GM12878 (cell line): ENCODE measurements at regions not wholly inside any gene's neighbourhood (a gene's known extent, or its start where the extent isn't known, plus 50 kb on each side); places are given as distances from the start of the nearest gene placed in this dataset.

Experiments
- ATAC-seq: fragments of 200-7000 bp; cut with Tn5 transposase; 3 replicates; pipeline ENCODE4 v1.9.1; 2020; ENCODE audit warnings: mild to moderate bottlenecking, moderate library complexity
- BruUV-seq: library from RNA; stranded (reverse); fragments of 400-500 nt; replicated peaks from 2 replicates; lab custom pipeline; 2021; lab: Mats Ljungman, UMichigan
- CTCF ChIA-PET: fragments of 300-600 bp; sonication (Branson Sonifier 250); formaldehyde crosslinking; extraction: SDS; loops from one replicate; lab custom pipeline; 2021; ENCODE audit warnings: inconsistent platforms; lab: Yijun Ruan, JAX
- POLR2A ChIA-PET: fragments of 350-600 bp; formaldehyde crosslinking; extraction: SDS; loops from one replicate; lab custom pipeline; 2021; ENCODE audit warnings: inconsistent platforms; lab: Charles Lee
- RAD21 ChIA-PET: fragments of 300-600 bp; sonication (Branson Sonifier 250); formaldehyde crosslinking; loops from one replicate; lab custom pipeline; 2023; ENCODE audit warnings: antibody characterized with exemption; ENCODE audit not compliant: unreplicated experiment; lab: Charles Lee
- SMC1A ChIA-PET: fragments of 300-600 bp; sonication (Branson Sonifier 250); formaldehyde crosslinking; loops from one replicate; lab custom pipeline; 2023; ENCODE audit not compliant: unreplicated experiment, uncharacterized antibody; lab: Charles Lee
- DNase-seq: peaks from one replicate; pipeline ENCODE4 v3.0.0-alpha.2; 2011; ENCODE audit warnings: low read depth, low spot score
- FAIRE-seq: peaks from 3 replicates; lab custom pipeline; 2011; peaks lifted over from hg19 to GRCh38; lab: Jason Lieb, UNC
- H2AFZ ChIP-seq: 2 replicates; pipeline ENCODE4 v1.6.0; 2011; ENCODE audit warnings: low read depth, low read length, control low read depth; ENCODE audit not compliant: control insufficient read depth
- H3K27ac ChIP-seq: 2 replicates; pipeline ENCODE4 v1.5.1; 2011; ENCODE audit warnings: control low read depth; ENCODE audit not compliant: control insufficient read depth, insufficient read depth
- H3K27me3 ChIP-seq, 2 experiments: replicated peaks in 1 of 2; 2 replicates each; pipeline versions ENCODE4 v1.6.0 to v1.6.1; 2011; ENCODE audit warnings: low read length in 1 of 2; ENCODE audit not compliant: control insufficient read depth in 2 of 2, insufficient read depth in 2 of 2
- H3K36me3 ChIP-seq, 2 experiments: 2 replicates each; pipeline ENCODE4 v1.5.1; 2011; ENCODE audit warnings: low read length in 1 of 2; ENCODE audit not compliant: control insufficient read depth in 2 of 2, insufficient read depth in 2 of 2
- H3K4me1 ChIP-seq: 2 replicates; pipeline ENCODE4 v1.6.1; 2011; ENCODE audit warnings: mild to moderate bottlenecking, low read length, moderate library complexity, mixed read lengths; ENCODE audit not compliant: control insufficient read depth, insufficient read depth
- H3K4me2 ChIP-seq: 2 replicates; pipeline ENCODE4 v1.6.0; 2011; ENCODE audit warnings: control low read depth; ENCODE audit not compliant: control insufficient read depth, insufficient read depth
- H3K4me3 ChIP-seq: fragments of 200-600 bp; sonication (generic); 2 replicates; pipeline ENCODE4 v1.5.1; 2016
- H3K79me2 ChIP-seq: 2 replicates; pipeline ENCODE4 v1.6.0; 2011; ENCODE audit warnings: low read length; ENCODE audit not compliant: control insufficient read depth, insufficient read depth
- H3K9ac ChIP-seq: 2 replicates; pipeline ENCODE4 v1.8.0; 2011; ENCODE audit warnings: low read length, control low read depth, mixed read lengths; ENCODE audit not compliant: control insufficient read depth, insufficient read depth
- H3K9me3 ChIP-seq: replicated peaks from 3 replicates; pipeline ENCODE4 v1.5.1; 2011; ENCODE audit warnings: mild to moderate bottlenecking, low read length; ENCODE audit not compliant: control insufficient read depth, insufficient read depth
- H4K20me1 ChIP-seq: 2 replicates; pipeline ENCODE4 v1.6.0; 2011; ENCODE audit not compliant: control insufficient read depth, insufficient read depth
- EP300 ChIP-seq, 2 experiments: fragments of 150-350 bp in 1 of 2; IDR thresholded peaks; 2 replicates each; pipeline ENCODE4 v1.6.1; 2011 to 2012; ENCODE audit warnings: low read depth in 2 of 2, low read length in 2 of 2, borderline replicate concordance in 1 of 2, improper control_type of control experiment in 1 of 2, inconsistent platforms in 1 of 2; ENCODE audit not compliant: control insufficient read depth in 1 of 2
- ESRRA ChIP-seq: IDR thresholded peaks from 2 replicates; pipeline ENCODE4 v1.6.1; 2012; ENCODE audit warnings: mild to moderate bottlenecking, low read length, improper control_type of control experiment
- LARP7 ChIP-seq: fragments of 450-650 bp; IDR thresholded peaks from 2 replicates; pipeline ENCODE4 v1.6.1; 2017; ENCODE audit warnings: mild to moderate bottlenecking
- NFIC ChIP-seq: IDR thresholded peaks from 2 replicates; pipeline ENCODE4 v1.6.1; 2012; ENCODE audit warnings: low read depth, mild to moderate bottlenecking, inconsistent platforms, low read length, moderate library complexity
- PKNOX1 ChIP-seq: fragments of 450-650 bp; IDR thresholded peaks from 2 replicates; pipeline ENCODE4 v1.6.1; 2016; ENCODE audit warnings: mild to moderate bottlenecking
- POLR2AphosphoS5 ChIP-seq: IDR thresholded peaks from 2 replicates; pipeline ENCODE4 v1.6.1; 2011; ENCODE audit warnings: mild to moderate bottlenecking, low read length, inconsistent platforms
- WGBS: methylation state at CpG from one replicate; pipeline ENCODE4 v1.1.6; 2016; ENCODE audit warnings: low lambda C conversion rate; ENCODE audit not compliant: insufficient replicate concordance, insufficient coverage; ENCODE audit errors: missing lambda C conversion rate; 5-methylcytosine and 5-hydroxymethylcytosine counted together
- in situ Hi-C: fragments of 300-500 bp; cut with MboI; formaldehyde crosslinking; loops from 9 replicates; pipeline ENCODE4 v1.14.3; 2018; ENCODE audit warnings: mixed read lengths
- intact Hi-C: fragments of 100-400 bp; cut with micrococcal nuclease; formaldehyde crosslinking; loops from one replicate; pipeline ENCODE4 v1.14.2; 2022; ENCODE audit not compliant: unreplicated experiment
- TF ChIP-seq, protein P1 (sequence below): fragments of 450-650 bp; IDR thresholded peaks from 2 replicates; pipeline ENCODE4 v1.6.1; 2017; ENCODE audit warnings: borderline replicate concordance

GRCh38 chr10:60618861-60619260 lies 159.4 kb upstream of the CDK1 start:
- no peak for FAIRE-seq
- 89% methylated on average over 1 of the region's 1 CpG for WGBS
- RAD21 ChIA-PET = no interaction called here

More at GRCh38 chr10:60618861-60619260, 159.4 kb upstream of the CDK1 start:
- Histone ChIP-seq H3K79me2 (no peaks in the 10 kb centered on the region), H3K27ac (no peak overlapping the region)
- no peak for DNase-seq
- TF ChIP-seq, protein P1, sequence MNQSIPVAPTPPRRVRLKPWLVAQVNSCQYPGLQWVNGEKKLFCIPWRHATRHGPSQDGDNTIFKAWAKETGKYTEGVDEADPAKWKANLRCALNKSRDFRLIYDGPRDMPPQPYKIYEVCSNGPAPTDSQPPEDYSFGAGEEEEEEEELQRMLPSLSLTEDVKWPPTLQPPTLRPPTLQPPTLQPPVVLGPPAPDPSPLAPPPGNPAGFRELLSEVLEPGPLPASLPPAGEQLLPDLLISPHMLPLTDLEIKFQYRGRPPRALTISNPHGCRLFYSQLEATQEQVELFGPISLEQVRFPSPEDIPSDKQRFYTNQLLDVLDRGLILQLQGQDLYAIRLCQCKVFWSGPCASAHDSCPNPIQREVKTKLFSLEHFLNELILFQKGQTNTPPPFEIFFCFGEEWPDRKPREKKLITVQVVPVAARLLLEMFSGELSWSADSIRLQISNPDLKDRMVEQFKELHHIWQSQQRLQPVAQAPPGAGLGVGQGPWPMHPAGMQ = no peak
- TF ChIP-seq EP300 (IDR thresholded peaks at IDR 0.05; ENCODE audit: borderline replicate concordance in 1 of 2, control insufficient read depth in 1 of 2, low read depth in 2 of 2, low read length in 2 of 2) (no peak), PKNOX1 (no peak), NFIC (no peak), ESRRA (no peak), LARP7 (no peak), POLR2AphosphoS5 (no peak)
- TF ChIP-seq, all 136 proteins: peak for 0
- Histone ChIP-seq H3K4me3 (no peak overlapping the region), H3K36me3 (no peaks in the 10 kb centered on the region), H3K4me2 (no peak overlapping the region), H3K9me3 (no peaks in the 10 kb centered on the region), H2AFZ (no peak overlapping the region), H3K9ac (no peak overlapping the region), H3K4me1 (no peaks in the 10 kb centered on the region), H3K27me3 (no peaks in the 10 kb centered on the region), H4K20me1 (no peaks in the 10 kb centered on the region)
- ChIA-PET SMC1A (no interaction called here), CTCF (no interaction called here), POLR2A (no interaction called here)
- in situ Hi-C loops (no loop called here), intact Hi-C loops (loop anchor here (5.0 kb wide), 1 partner anchor 117 kb away; no protein-coding TSS in a partner anchor)
- no peak for ATAC-seq
- no TSS peak for BruUV-seq
